ENCODE measurements at regions not wholly inside any gene's neighbourhood (a gene's known extent, or its start where the extent isn't known, plus 50 kb on each side); places are given as distances from the start of the nearest gene placed in this dataset.

DNA sequence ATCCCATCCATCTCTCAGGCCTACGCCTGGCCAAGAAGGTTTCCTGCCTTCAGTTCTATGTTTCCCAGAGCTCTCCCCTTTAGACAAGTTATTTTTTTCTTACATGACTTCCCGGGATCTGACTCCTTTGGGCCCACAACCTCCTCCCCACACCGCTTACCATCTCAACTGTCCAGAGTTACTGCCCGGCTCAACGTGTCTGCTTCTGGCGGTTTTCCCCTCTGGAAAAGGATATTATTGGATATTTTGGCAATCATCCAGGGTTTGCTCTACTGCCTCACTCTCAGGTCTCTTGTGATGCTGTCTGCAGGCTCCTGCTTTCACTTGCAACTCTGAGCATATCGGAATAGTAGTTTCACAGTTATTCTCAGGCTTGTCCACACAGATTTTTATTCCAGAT is 318.2 kb upstream of the CAMK1G start:
- H3K27me3 Mint-ChIP-seq (ENCODE audit: low read depth), result peaks cover 2% of the 10 kb centered on the region
- TF ChIP-seq, protein P1, sequence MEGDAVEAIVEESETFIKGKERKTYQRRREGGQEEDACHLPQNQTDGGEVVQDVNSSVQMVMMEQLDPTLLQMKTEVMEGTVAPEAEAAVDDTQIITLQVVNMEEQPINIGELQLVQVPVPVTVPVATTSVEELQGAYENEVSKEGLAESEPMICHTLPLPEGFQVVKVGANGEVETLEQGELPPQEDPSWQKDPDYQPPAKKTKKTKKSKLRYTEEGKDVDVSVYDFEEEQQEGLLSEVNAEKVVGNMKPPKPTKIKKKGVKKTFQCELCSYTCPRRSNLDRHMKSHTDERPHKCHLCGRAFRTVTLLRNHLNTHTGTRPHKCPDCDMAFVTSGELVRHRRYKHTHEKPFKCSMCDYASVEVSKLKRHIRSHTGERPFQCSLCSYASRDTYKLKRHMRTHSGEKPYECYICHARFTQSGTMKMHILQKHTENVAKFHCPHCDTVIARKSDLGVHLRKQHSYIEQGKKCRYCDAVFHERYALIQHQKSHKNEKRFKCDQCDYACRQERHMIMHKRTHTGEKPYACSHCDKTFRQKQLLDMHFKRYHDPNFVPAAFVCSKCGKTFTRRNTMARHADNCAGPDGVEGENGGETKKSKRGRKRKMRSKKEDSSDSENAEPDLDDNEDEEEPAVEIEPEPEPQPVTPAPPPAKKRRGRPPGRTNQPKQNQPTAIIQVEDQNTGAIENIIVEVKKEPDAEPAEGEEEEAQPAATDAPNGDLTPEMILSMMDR (IDR thresholded peaks at IDR 0.05), result no peak
- no peak overlapping the region for H3K4me3 Mint-ChIP-seq (ENCODE audit: unreplicated experiment)
- no peak for DNase-seq (ENCODE audit: low spot score)
- no peak overlapping the region for H3K27ac Mint-ChIP-seq (ENCODE audit: unreplicated experiment)
- H3K9me3 Mint-ChIP-seq (ENCODE audit: low read depth), result no peaks in the 10 kb centered on the region
- H3K4me1 Mint-ChIP-seq (ENCODE audit: low read depth), result no peaks in the 10 kb centered on the region
- no peaks in the 10 kb centered on the region for H3K36me3 Mint-ChIP-seq (ENCODE audit: low read depth)

DNA sequence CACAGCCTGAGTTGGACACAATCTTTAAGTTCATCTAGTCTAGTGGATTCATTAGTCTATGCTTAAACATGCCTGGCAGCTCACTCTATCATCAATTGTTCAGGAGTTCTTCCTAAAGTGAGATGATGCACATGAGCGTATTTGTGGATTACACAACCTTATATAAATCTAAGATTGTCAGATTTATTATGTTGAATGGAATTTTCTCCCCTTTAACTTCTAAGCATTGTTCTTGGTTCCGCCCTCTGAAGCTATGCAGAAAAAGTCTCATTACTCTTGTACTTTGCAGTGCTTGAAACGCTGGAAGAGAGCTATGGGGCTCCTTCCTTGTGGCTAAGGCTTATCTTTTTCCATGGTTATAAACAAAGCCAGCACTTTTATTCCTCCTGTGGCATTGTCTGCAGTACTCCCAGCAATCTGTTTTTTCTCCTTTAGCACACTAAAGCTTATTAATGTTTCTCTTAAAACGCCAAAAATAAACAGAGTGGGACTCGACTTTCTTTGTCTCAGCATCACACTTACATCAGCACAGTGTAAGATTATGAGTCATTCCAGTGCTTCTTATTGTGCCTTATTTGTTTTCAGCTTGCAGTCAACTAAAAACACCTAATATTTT is 316.8 kb upstream of the CAMK1G start:
- Mint-ChIP-seq H3K4me1 (ENCODE audit: low read depth) (no peaks in the 10 kb centered on the region), H3K27me3 (ENCODE audit: low read depth) (peaks cover 2% of the 10 kb centered on the region), H3K9me3 (ENCODE audit: low read depth) (no peaks in the 10 kb centered on the region), H3K4me3 (ENCODE audit: unreplicated experiment) (no peak overlapping the region), H3K27ac (ENCODE audit: unreplicated experiment) (no peak overlapping the region), H3K36me3 (ENCODE audit: low read depth) (no peaks in the 10 kb centered on the region)
- TF ChIP-seq, protein P1 (IDR thresholded peaks at IDR 0.05), result no peak
- DNase-seq (ENCODE audit: low spot score), result no peak

DNA sequence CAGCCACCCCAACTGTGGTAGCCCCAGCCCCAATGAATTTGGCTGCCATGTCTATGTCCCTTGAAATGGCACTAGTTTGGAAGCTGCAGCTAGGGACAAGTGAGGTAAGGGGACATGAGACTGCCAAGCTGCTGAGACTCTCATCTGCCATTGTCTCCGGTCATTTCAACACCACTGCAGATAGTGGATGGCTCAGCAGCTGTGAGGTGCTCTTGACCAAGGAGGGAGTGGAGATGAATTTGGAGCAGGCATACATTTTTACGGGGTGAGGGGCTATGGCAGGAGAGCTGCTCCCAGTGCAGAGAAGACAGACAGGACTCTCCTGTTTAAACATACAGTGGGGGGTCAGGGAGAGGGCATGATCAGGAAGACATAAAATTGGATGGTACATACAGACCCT is 315.5 kb upstream of the CAMK1G start:
- TF ChIP-seq, protein P1 (IDR thresholded peaks at IDR 0.05), result no peak
- H3K9me3 Mint-ChIP-seq (ENCODE audit: low read depth), result no peaks in the 10 kb centered on the region
- H3K36me3 Mint-ChIP-seq (ENCODE audit: low read depth), result no peaks in the 10 kb centered on the region
- no peak overlapping the region for H3K4me3 Mint-ChIP-seq (ENCODE audit: unreplicated experiment)
- H3K27me3 Mint-ChIP-seq (ENCODE audit: low read depth), result peaks cover 2% of the 10 kb centered on the region
- no peak for DNase-seq (ENCODE audit: low spot score)
- H3K4me1 Mint-ChIP-seq (ENCODE audit: low read depth), result no peaks in the 10 kb centered on the region
- H3K27ac Mint-ChIP-seq (ENCODE audit: unreplicated experiment), result no peak overlapping the region

DNA sequence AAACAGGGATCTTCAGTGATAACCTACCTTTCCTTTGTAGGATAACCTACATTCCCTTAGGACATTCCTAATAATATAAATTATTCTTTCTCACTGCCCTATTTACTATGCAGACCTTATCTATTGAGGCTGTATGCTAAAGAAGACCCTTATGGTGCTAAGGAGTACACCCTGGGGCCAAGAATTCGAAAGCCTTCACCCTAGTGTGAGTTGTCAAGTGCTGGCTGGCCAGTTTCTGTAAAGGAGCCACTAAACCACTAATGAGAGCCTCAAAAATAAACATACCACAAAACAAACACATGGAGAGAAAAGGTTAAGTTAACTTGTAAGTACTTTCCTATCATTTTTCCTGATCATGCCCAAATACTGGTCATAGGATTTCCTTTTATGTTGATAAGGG is 315.0 kb upstream of the CAMK1G start:
- H3K9me3 Mint-ChIP-seq (ENCODE audit: low read depth), result no peaks in the 10 kb centered on the region
- H3K27ac Mint-ChIP-seq (ENCODE audit: unreplicated experiment), result no peak overlapping the region

DNA sequence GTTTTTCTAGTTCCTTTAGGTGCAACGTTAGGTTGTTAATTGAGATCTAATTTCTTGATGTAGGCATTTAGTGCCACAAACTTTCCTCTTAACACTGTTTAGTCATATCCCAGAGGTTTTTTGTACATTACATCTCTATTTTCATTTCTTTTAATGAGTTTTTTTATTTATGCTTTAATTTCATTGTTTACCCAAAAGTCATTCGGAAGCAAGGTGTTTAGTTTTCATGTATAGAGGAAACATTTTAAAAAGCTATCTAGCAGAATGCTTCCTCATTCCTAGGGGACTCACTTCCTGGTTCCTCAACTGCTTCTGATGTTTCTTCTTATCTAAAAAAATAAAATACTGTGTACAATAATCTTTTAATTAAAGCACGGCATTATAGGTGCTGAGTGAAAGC is 307.2 kb upstream of the CAMK1G start:
- H3K9me3 Mint-ChIP-seq (ENCODE audit: low read depth), result peaks cover 16% of the 10 kb centered on the region
- DNase-seq (ENCODE audit: low spot score), result no peak
- H3K4me1 Mint-ChIP-seq (ENCODE audit: low read depth), result no peaks in the 10 kb centered on the region
- no peak overlapping the region for H3K27ac Mint-ChIP-seq (ENCODE audit: unreplicated experiment)
- TF ChIP-seq, protein P1 (IDR thresholded peaks at IDR 0.05), result no peak
- H3K36me3 Mint-ChIP-seq (ENCODE audit: low read depth), result no peaks in the 10 kb centered on the region
- H3K4me3 Mint-ChIP-seq (ENCODE audit: unreplicated experiment), result no peak overlapping the region
- H3K27me3 Mint-ChIP-seq (ENCODE audit: low read depth), result peaks cover 12% of the 10 kb centered on the region

More for the DNA sequence above, 315.0 kb upstream of the CAMK1G start:
- H3K27me3 Mint-ChIP-seq (ENCODE audit: low read depth), result peaks cover 2% of the 10 kb centered on the region
- no peaks in the 10 kb centered on the region for H3K4me1 Mint-ChIP-seq (ENCODE audit: low read depth)
- TF ChIP-seq, protein P1 (IDR thresholded peaks at IDR 0.05), result no peak
- no peak for DNase-seq (ENCODE audit: low spot score)
- no peaks in the 10 kb centered on the region for H3K36me3 Mint-ChIP-seq (ENCODE audit: low read depth)
- H3K4me3 Mint-ChIP-seq (ENCODE audit: unreplicated experiment), result no peak overlapping the region
